ENCODE measurements at regions not wholly inside any gene's neighbourhood (a gene's known extent, or its start where the extent isn't known, plus 50 kb on each side); places are given as distances from the start of the nearest gene placed in this dataset.

DNA sequence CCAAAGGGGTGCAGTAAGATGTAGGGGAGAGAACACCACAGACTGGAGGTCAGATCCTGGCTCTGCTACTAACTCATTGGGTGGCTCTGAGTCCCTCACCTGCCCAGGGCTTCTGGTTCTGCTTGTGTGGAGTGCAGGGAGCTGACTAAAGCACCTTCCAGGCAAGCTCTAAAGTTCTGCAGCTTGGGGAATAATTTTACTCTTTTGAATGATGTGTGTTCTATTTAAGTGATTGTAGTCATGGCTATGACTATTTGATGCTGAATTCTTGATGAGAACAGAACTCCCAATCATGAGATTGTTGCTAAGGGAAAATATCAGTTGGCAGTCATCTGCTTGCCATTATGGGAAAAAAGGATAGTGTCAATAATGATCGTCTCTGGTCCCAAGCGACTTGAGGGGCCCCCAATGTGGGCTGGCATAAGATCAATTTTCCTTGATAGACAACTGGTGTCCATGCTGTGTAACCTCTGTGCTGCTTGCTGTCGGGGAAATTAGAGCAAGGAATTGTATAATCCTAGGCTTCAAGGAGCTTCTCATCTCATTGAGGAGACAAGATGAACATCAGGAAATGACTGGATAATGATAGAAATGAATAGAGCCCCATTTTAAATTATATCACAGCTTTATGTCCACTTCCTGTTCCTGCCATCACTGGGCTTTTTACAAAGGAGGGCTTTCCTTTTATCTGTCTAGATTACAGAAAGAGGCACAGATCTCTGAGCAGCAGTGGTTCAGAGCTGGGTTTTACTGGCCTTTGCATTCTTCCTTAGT lies 131.7 kb downstream of the SLC4A3 start:
- peaks cover 9% of the 10 kb centered on the region for H3K9me3 Mint-ChIP-seq
- H3K27ac Mint-ChIP-seq (ENCODE audit: low read depth), result no peak overlapping the region
- H3K36me3 Mint-ChIP-seq (ENCODE audit: insufficient read depth), result no peaks in the 10 kb centered on the region
- H3K27me3 Mint-ChIP-seq, result peaks cover 56% of the 10 kb centered on the region
- no peak for DNase-seq (ENCODE audit: low spot score in 2 of 2)
- no peak for ATAC-seq (replicated peaks; ENCODE audit: extremely low read depth, poor library complexity, severe bottlenecking)
- no peaks in the 10 kb centered on the region for H3K4me1 Mint-ChIP-seq
- H3K4me3 Mint-ChIP-seq, result no peak overlapping the region

DNA sequence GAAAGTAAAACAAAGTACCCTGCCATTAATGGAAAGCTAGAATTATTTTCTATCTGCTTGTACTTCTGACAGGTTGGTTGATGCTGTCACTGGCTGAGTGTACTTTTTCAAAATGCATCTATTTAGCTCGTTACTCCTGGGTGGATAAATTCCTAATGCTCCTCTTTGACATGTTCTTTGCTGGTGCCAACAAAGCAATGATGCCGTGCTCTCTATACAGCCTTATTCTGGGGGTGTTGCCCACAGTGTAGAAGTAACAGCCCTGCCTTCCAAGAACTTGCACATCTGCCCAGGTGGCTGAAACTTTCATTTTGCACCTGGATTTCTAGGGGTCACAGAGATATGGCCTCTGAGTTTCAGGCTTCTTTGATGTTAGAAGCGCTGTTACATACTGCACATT lies 132.4 kb downstream of the SLC4A3 start:
- Mint-ChIP-seq H3K27ac (ENCODE audit: low read depth) (no peak overlapping the region), H3K36me3 (ENCODE audit: insufficient read depth) (peaks cover 2% of the 10 kb centered on the region), H3K4me1 (no peaks in the 10 kb centered on the region), H3K27me3 (peaks cover 49% of the 10 kb centered on the region), H3K9me3 (peaks cover 9% of the 10 kb centered on the region), H3K4me3 (no peak overlapping the region)
- ATAC-seq (replicated peaks; ENCODE audit: extremely low read depth, poor library complexity, severe bottlenecking), result no peak
- DNase-seq (ENCODE audit: low spot score in 2 of 2), result no peak

DNA sequence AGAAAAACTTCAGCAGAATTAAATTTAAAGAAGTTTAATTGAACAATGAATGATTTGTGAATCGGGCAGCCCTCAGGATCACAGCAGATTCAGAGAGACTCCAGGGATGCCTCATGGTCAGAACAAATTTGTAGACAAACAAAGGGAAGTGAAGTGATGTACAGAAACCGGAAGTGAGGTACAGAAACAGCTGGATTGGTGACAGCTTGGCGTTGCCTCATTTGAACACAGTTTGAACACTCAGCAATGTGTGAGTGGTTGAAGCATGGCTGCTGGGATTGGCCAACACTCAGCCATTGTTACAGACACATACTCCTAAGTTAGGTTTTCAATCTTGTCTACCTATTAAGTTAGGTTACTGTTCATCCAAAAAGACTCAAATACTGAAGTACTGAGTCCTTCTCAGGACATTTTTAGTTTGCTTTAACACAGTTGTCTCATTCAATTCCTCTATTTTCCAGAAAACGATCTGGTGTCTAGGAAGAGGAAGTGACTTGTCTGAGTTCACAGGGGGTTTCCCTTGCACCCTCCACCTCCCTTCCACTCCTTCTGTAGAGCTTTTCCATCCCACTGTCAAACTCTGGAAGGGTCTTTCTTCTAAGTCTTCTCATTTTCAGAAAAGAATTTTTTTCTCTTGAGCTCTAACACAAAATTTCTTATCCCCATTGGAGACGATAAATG lies 137.9 kb downstream of the SLC4A3 start:
- peaks cover 38% of the 10 kb centered on the region for H3K27me3 Mint-ChIP-seq
- peaks cover 12% of the 10 kb centered on the region for H3K9me3 Mint-ChIP-seq
- H3K27ac Mint-ChIP-seq (ENCODE audit: low read depth), result no peak overlapping the region
- no peak for DNase-seq (ENCODE audit: low spot score in 2 of 2)
- ATAC-seq (replicated peaks; ENCODE audit: extremely low read depth, poor library complexity, severe bottlenecking), result no peak
- no peak overlapping the region for H3K4me3 Mint-ChIP-seq
- no peaks in the 10 kb centered on the region for H3K4me1 Mint-ChIP-seq
- peaks cover 2% of the 10 kb centered on the region for H3K36me3 Mint-ChIP-seq (ENCODE audit: insufficient read depth)

DNA sequence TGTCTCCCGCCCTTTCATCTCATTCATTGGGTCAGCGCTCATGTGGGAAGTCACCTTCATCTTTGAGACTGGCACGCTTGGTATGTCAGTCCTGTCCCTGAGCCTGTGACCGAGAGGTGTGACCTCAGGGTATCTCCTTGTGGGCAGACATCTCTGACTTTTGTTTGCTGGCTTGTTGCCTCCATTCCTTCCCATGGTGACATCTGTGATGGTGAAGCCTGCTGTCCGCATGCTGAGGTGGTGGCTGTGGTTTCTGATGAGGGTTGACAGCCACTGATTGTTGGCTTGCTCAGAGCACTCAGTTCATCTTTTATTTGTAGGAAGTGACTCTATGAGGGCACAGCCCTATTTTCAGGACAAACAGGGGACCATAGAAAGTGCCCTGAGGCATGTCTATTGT lies 139.2 kb downstream of the SLC4A3 start:
- H3K27ac Mint-ChIP-seq (ENCODE audit: low read depth), result no peak overlapping the region
- peaks cover 2% of the 10 kb centered on the region for H3K36me3 Mint-ChIP-seq (ENCODE audit: insufficient read depth)
- DNase-seq (ENCODE audit: low spot score in 2 of 2) (no peak), ATAC-seq (replicated peaks; ENCODE audit: extremely low read depth, poor library complexity, severe bottlenecking) (no peak)
- H3K27me3 Mint-ChIP-seq, result peaks cover 28% of the 10 kb centered on the region
- H3K4me3 Mint-ChIP-seq, result no peak overlapping the region
- H3K9me3 Mint-ChIP-seq, result peaks cover 12% of the 10 kb centered on the region
- no peaks in the 10 kb centered on the region for H3K4me1 Mint-ChIP-seq

DNA sequence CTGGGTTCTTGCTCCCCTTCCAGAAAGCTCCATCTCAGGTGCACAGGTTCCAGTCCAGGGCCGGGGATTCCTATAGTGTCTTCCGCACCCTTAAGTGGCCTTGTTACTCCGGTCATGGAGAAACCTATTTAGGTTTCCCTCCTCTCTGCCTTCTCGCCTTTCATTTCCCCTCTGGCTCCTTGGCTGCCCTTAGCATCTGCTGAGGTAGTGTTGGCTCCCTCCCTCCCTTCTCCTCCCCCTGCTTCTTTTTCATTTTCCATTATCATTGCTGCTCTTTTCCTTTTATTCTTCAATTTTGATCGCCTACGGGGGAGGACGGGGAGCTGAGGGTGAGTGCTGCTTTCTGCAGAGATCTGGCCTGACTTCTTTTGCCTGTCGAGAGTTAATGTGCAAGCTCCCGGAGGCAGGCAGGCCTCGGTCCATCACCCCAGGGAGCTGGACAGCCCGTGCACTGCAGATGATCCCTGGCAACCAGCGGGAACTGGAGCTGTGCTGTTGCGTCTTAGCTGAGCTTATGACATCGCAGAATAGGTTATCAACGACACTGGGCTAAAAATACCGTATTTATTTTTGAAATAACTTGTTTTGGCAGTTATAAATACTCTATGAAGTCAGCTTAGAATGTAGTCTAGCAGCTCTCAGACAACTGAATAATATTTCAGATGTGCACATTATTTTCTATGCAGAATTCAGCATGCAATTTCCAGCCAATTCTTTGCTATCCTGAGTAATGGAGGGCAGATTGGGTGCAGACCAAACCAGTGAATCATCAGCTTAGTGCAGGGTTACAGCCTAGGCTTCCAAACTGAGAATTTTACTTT lies 141.9 kb downstream of the SLC4A3 start:
- no peak for DNase-seq (ENCODE audit: low spot score in 2 of 2)
- Mint-ChIP-seq H3K9me3 (peaks cover 12% of the 10 kb centered on the region), H3K27me3 (peaks cover 48% of the 10 kb centered on the region), H3K27ac (ENCODE audit: low read depth) (no peak overlapping the region), H3K36me3 (ENCODE audit: insufficient read depth) (peaks cover 2% of the 10 kb centered on the region), H3K4me1 (no peaks in the 10 kb centered on the region), H3K4me3 (no peak overlapping the region)
- no peak for ATAC-seq (replicated peaks; ENCODE audit: extremely low read depth, poor library complexity, severe bottlenecking)

DNA sequence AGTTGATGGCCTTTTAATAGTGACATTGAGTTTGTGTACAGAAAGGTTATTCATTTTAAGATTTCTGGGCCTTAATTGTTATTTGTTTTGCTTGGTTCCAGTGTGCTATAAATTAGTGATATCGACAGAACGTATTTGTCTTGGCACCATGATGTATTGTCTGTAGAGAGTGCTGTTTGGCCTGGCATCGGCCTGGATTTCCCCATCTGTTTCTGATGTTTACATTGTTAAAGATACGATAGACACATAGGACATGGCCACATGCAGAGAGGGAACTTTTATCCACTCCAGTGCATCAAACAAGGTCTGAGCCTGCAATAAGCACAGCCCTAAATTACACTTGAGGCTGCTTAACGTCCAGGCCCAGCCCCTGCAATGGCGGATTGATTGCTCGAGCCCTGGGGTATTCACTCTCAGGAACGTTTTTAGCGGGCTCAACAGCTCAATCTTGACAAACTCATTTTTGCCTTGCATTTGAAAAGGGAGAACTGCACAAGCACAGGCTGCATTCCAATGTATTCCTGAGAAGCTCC lies 144.7 kb downstream of the SLC4A3 start:
- H3K4me1 Mint-ChIP-seq, result no peaks in the 10 kb centered on the region
- peaks cover 63% of the 10 kb centered on the region for H3K27me3 Mint-ChIP-seq
- DNase-seq (ENCODE audit: low spot score in 2 of 2) (no peak), ATAC-seq (replicated peaks; ENCODE audit: extremely low read depth, poor library complexity, severe bottlenecking) (no peak)
- H3K36me3 Mint-ChIP-seq (ENCODE audit: insufficient read depth), result no peaks in the 10 kb centered on the region
- no peak overlapping the region for H3K27ac Mint-ChIP-seq (ENCODE audit: low read depth)
- no peak overlapping the region for H3K4me3 Mint-ChIP-seq
- peaks cover 6% of the 10 kb centered on the region for H3K9me3 Mint-ChIP-seq

DNA sequence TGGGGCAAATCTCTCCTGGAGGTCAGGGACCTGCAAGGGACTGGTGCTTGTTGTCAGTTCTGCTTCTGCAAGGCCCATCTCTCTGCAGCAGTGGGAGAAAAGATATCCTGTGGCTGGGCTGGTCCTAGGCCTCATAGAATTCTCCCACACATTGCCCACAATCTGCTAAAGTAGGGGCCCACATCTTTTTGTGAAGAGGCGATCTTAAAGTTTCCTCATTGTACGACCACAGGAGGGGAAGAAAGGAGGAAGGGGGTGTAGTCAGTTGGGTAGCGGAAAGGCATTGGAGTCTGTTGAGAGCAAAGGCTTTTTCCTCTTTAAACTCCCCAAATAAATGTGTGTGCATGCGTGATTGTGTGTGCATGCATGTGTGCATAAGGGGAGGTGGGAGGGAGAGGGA lies 145.3 kb downstream of the SLC4A3 start:
- Mint-ChIP-seq H3K9me3 (peaks cover 6% of the 10 kb centered on the region), H3K4me1 (no peaks in the 10 kb centered on the region), H3K27me3 (peaks cover 63% of the 10 kb centered on the region), H3K27ac (ENCODE audit: low read depth) (no peak overlapping the region), H3K36me3 (ENCODE audit: insufficient read depth) (no peaks in the 10 kb centered on the region), H3K4me3 (no peak overlapping the region)
- no peak for ATAC-seq (replicated peaks; ENCODE audit: extremely low read depth, poor library complexity, severe bottlenecking)
- no peak for DNase-seq (ENCODE audit: low spot score in 2 of 2)

DNA sequence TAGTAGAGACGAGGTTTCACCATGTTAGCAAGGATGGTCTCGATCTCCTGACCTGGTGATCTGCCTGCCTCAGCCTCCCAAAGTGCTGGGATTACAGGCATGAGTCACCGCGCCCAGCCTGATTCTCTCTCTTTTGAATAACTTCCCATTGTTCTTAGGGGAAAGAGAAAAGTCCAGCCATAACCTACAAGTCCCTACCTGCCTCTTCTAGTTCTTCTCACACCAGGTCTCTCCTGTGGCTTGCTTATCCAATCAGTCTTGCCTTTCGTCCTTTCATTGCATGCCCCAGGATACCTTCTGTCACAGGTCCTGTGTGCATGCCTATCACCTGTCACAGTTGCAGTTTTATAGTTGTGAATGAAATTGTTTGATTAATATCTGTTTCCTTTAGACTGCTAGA lies 148.1 kb downstream of the SLC4A3 start:
- no peaks in the 10 kb centered on the region for H3K4me1 Mint-ChIP-seq
- H3K36me3 Mint-ChIP-seq (ENCODE audit: insufficient read depth), result no peaks in the 10 kb centered on the region
- H3K4me3 Mint-ChIP-seq, result no peak overlapping the region
- H3K27ac Mint-ChIP-seq (ENCODE audit: low read depth), result no peak overlapping the region
- peaks cover 56% of the 10 kb centered on the region for H3K27me3 Mint-ChIP-seq
- H3K9me3 Mint-ChIP-seq, result no peaks in the 10 kb centered on the region
- ATAC-seq (replicated peaks; ENCODE audit: extremely low read depth, poor library complexity, severe bottlenecking) (no peak), DNase-seq (ENCODE audit: low spot score in 2 of 2) (no peak)

DNA sequence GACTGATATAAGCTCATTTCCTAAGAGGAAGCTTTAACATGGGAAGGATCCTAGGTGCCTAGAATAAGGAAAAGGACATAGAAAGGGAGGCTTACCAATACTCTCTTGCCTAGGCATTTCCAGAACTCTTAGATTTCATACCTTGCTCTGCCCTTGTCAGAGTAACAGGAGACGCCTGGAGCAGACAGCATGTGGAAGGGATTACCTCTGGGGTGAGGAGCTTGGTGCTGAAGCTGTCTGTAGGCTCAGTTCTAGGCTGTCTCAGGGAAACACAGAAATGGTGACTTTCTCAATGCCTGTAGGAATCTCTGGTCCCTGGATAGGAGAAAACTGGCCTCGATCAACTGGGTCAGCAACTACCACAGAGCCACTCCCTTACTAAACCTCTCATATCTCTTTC lies 150.0 kb downstream of the SLC4A3 start:
- Mint-ChIP-seq H3K4me3 (no peak overlapping the region), H3K27me3 (peaks cover 56% of the 10 kb centered on the region), H3K36me3 (ENCODE audit: insufficient read depth) (no peaks in the 10 kb centered on the region), H3K4me1 (no peaks in the 10 kb centered on the region), H3K27ac (ENCODE audit: low read depth) (no peak overlapping the region), H3K9me3 (no peaks in the 10 kb centered on the region)
- DNase-seq (ENCODE audit: low spot score in 2 of 2) (no peak), ATAC-seq (replicated peaks; ENCODE audit: extremely low read depth, poor library complexity, severe bottlenecking) (no peak)

DNA sequence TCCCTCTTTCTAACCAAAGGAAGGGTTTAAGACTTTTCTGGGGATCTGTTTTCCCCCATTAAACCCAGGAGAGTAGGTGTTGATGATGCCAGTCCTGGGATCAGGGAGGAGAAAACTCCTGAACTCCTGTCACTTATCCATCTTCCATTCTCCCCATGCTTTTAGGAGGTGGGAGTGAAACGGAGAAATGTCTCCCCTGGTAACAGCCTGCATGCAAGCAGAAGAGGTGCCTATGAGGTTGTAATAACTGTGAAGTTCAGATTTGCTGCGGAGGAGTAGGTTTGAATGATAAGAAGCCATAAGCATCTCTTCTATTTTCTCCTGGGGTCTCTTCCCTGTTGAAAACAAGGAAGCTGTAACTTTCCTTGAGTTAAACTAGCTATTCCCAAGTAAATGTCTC lies 150.8 kb downstream of the SLC4A3 start:
- DNase-seq (ENCODE audit: low spot score in 2 of 2), result no peak
- peaks cover under 1% of the 10 kb centered on the region for H3K36me3 Mint-ChIP-seq (ENCODE audit: insufficient read depth)
- no peak overlapping the region for H3K27ac Mint-ChIP-seq (ENCODE audit: low read depth)
- H3K27me3 Mint-ChIP-seq, result peaks cover 56% of the 10 kb centered on the region
- no peaks in the 10 kb centered on the region for H3K4me1 Mint-ChIP-seq
- no peak for ATAC-seq (replicated peaks; ENCODE audit: extremely low read depth, poor library complexity, severe bottlenecking)
- H3K4me3 Mint-ChIP-seq, result no peak overlapping the region
- no peaks in the 10 kb centered on the region for H3K9me3 Mint-ChIP-seq

DNA sequence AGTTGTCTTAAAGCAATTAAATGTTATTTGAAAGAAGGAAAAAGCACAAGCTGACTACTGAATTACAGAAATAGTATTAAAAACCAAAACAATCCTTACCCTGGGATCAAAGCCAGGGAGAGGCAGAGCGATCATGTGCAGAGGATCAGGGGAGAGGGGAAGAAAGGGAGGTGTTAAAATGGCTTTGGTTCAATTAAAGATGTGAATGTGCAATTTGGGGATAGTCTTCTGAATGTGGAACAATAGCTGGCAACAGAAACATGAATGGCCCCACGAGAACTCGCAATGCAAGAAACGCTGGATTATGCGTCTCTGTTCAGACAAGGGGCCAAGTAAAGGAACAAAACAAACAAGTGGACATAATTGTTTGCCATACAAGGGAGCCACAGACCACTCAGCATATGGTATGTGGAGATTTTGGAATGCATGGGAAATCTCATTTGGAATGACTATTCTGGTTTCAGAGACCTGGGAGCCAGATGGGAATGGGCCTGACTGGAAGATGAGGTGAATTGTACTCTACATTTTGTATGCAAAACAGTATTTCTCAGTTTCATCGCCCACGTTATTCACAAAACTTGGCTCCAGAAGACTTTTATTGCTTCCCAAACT lies 155.4 kb downstream of the SLC4A3 start:
- no peak overlapping the region for H3K27ac Mint-ChIP-seq (ENCODE audit: low read depth)
- H3K36me3 Mint-ChIP-seq (ENCODE audit: insufficient read depth), result peaks cover 2% of the 10 kb centered on the region
- H3K27me3 Mint-ChIP-seq, result peaks cover 20% of the 10 kb centered on the region
- H3K4me3 Mint-ChIP-seq, result no peak overlapping the region
- no peaks in the 10 kb centered on the region for H3K9me3 Mint-ChIP-seq
- DNase-seq (ENCODE audit: low spot score in 2 of 2), result no peak
- H3K4me1 Mint-ChIP-seq, result no peaks in the 10 kb centered on the region
- ATAC-seq (replicated peaks; ENCODE audit: extremely low read depth, poor library complexity, severe bottlenecking), result no peak

DNA sequence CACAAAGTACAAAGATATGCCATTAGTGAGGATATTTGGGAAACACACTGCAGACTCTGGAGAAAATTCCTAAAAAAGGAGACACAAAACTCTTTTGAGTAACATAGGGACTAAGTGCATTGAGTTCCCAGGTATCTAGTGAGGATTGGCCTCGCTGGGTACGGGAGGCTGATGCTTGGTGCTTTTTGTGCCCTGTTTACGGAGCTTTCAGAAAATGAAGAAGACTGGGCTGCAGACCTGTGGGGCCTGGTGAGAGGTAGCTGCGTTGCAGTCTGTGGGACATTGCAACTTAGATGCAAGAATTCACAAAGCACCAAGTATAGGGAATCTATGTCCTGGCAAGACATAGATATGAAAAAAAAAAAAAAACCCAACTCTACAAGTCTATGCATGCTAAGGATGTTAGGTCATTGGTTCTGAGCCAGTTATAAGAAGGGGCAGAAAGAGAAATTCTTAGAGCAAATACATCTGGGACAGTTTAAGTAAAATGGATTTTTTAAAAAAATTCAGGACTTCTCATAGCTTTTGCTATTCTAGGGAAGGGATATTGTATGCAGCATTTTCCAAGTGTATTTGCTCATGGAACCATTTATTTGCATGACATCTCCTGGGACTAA lies 156.0 kb downstream of the SLC4A3 start:
- no peaks in the 10 kb centered on the region for H3K4me1 Mint-ChIP-seq
- peaks cover 2% of the 10 kb centered on the region for H3K36me3 Mint-ChIP-seq (ENCODE audit: insufficient read depth)
- no peak overlapping the region for H3K27ac Mint-ChIP-seq (ENCODE audit: low read depth)
- no peak for ATAC-seq (replicated peaks; ENCODE audit: extremely low read depth, poor library complexity, severe bottlenecking)
- no peaks in the 10 kb centered on the region for H3K9me3 Mint-ChIP-seq
- DNase-seq (ENCODE audit: low spot score in 2 of 2), result no peak
- no peak overlapping the region for H3K4me3 Mint-ChIP-seq
- peaks cover 14% of the 10 kb centered on the region for H3K27me3 Mint-ChIP-seq

Measured in central memory CD8-positive, alpha-beta T cell (primary cell).